Tibial artery (tissue), 4 donors: ENCODE measurements at regions not wholly inside any gene's neighbourhood (a gene's known extent, or its start where the extent isn't known, plus 50 kb on each side); places are given as distances from the start of the nearest gene placed in this dataset.
A peak's percentile ranks its signal among the peaks of the same experiment; 100 is the strongest.

Experiments
- DNase-seq, 2 donors: peaks; one replicate each; pipeline ENCODE4 v3.0.0-alpha.2; 2019
- H3K27ac ChIP-seq, 2 donors: fragments of 200-600 bp; sonication (generic) in 1 of 2; 1 replicate in 1 of 2; 2 replicates in 1 of 2; pipeline ENCODE4 v1.5.1; 2018 to 2019; ENCODE audit warnings: mild to moderate bottlenecking in 1 of 2
- H3K27me3 ChIP-seq, 2 donors: fragments of 200-600 bp; sonication (generic) in 1 of 2; one replicate each; pipeline versions ENCODE4 v1.5.1 to v1.6.0; 2016 to 2019
- H3K36me3 ChIP-seq, 3 donors: fragments of 200-600 bp; sonication (generic) in 2 of 3; one replicate each; pipeline ENCODE4 v1.5.1; 2016 to 2019; ENCODE audit warnings: mild to moderate bottlenecking in 2 of 3
- H3K4me1 ChIP-seq, 4 donors: fragments of 200-600 bp; sonication (generic) in 2 of 4; 1 replicate in 3 of 4; 2 replicates in 1 of 4; pipeline ENCODE4 v1.5.1; 2016 to 2019
- H3K4me3 ChIP-seq, 2 donors: fragments of 200-600 bp; sonication (generic) in 1 of 2; 1 replicate in 1 of 2; 2 replicates in 1 of 2; pipeline ENCODE4 v1.5.1; 2018 to 2019; ENCODE audit warnings: mild to moderate bottlenecking in 2 of 2
- H3K9me3 ChIP-seq, 3 donors: fragments of 200-600 bp; sonication (generic) in 1 of 3; one replicate each; pipeline ENCODE4 v1.5.1; 2016 to 2019
- intact Hi-C: fragments of 100-400 bp; cut with DNase I; formaldehyde crosslinking; loops from one replicate; pipeline ENCODE4 v1.15.0; 2023; ENCODE audit warnings: low total_unique reads
- TF ChIP-seq, protein P1 (sequence below), 2 experiments: fragments of 200-600 bp in 1 of 2; fragments of 450-650 bp in 1 of 2; IDR thresholded peaks; one replicate each; pipeline ENCODE4 v1.5.1; 2017 to 2019; ENCODE audit warnings: antibody characterized with exemption in 2 of 2, mild to moderate bottlenecking in 1 of 2, moderate library complexity in 1 of 2

DNA sequence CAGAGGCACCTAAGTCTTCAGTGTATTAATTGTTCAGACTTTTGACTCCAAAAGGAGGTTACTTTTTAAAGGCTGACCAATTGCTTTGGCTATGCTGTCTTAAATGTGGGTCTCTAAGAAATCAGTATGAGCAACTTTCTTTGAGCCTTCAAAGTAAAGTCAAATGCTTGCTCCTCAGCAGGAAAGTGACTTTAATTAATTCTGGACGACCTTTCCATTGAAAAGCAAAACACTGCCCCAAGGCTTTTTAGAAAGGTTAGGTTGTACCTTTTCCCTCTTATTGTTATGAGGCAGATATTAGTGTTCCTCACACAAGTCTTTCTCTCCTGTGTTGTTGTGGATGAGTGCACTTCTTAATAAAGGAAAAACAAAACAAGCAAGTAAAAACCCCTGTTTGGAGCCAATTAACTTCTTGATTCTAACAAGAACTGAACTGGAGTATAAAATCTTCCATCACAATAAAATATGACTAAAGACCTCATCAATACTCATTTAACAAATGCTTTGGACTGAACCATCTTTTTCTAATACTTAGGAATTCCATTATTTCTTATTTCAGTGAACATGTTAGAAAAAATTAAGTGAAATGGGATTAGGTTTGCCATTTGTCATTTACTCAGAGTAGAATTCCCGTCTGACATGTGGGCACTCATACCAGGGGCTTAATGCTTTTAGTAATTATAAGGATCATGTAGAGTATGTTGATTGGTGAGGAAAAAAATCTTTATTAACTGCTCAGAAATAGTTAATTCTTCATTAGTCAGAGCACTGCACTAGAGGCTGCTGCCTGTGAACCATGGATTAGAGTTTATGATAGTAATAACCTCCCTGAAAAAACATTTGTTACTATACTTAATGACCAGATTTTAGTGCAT lies 159.1 kb upstream of the ZNF608 start:
- Histone ChIP-seq H3K4me3 (no peak overlapping the region), H3K4me1 (peaks cover 0 to 63% (median 33%) of the 10 kb centered on the region in 4 donors), H3K27me3 (no peaks in the 10 kb centered on the region), H3K9me3 (no peaks in the 10 kb centered on the region), H3K27ac (no peak overlapping the region), H3K36me3 (no peaks in the 10 kb centered on the region)
- DNase-seq, result no peak
- TF ChIP-seq, protein P1, sequence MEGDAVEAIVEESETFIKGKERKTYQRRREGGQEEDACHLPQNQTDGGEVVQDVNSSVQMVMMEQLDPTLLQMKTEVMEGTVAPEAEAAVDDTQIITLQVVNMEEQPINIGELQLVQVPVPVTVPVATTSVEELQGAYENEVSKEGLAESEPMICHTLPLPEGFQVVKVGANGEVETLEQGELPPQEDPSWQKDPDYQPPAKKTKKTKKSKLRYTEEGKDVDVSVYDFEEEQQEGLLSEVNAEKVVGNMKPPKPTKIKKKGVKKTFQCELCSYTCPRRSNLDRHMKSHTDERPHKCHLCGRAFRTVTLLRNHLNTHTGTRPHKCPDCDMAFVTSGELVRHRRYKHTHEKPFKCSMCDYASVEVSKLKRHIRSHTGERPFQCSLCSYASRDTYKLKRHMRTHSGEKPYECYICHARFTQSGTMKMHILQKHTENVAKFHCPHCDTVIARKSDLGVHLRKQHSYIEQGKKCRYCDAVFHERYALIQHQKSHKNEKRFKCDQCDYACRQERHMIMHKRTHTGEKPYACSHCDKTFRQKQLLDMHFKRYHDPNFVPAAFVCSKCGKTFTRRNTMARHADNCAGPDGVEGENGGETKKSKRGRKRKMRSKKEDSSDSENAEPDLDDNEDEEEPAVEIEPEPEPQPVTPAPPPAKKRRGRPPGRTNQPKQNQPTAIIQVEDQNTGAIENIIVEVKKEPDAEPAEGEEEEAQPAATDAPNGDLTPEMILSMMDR (IDR thresholded peaks at IDR 0.05), result no peak
- intact Hi-C loops, result no loop called here

DNA sequence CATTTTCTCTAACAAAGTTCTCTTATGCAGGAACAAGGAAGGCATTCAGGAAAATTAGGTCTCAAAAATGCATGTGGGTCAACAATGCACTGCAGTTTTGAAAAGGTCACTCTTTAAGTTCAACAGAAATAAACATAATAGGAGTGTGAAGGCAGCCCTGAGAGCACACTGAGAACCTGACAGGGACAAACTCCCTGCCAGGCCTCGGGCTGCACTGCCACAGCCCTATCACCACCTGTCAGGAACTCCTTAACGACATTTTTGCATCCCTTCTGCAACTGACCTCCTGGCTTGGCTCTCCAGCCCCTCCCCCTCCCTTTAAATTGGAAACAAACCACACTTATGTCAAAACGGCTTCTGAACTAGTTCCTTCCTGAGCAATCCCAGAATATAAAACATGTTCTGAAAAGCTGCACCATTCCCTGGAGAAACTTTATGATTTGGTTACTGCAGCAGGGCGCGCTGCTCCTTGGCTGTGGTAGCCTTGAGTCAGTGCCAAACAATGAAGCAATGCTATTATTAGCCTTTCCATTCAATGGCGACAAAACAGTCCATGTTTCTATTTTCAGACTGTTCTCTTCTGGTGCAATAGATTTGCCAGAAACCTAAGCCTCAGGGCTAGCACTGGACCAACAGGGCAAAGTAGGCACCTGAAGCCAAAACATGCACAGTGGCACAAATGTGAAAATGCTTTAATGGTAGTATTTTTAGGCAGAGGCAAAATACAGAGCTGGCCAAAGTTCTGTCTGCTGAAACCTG lies 160.1 kb upstream of the ZNF608 start:
- Histone ChIP-seq H3K4me3 (no peak overlapping the region), H3K27me3 (no peaks in the 10 kb centered on the region), H3K36me3 (no peaks in the 10 kb centered on the region), H3K27ac (peak overlapping the region; percentile 67 to 75), H3K9me3 (no peaks in the 10 kb centered on the region), H3K4me1 (peaks cover 0 to 60% (median 38%) of the 10 kb centered on the region in 4 donors)
- TF ChIP-seq, protein P1 (IDR thresholded peaks at IDR 0.05), result peak in 1 of 2 experiments; percentile 17
- DNase-seq, result peak; percentile 76 to 87
- intact Hi-C loops, result no loop called here

GRCh38 chr5:124907098-124907644 lies 160.7 kb upstream of the ZNF608 start:
- peak overlapping the region; percentile 67 to 75 for H3K27ac ChIP-seq
- no peak overlapping the region for H3K4me3 ChIP-seq

GRCh38 chr5:124908581-124909451 lies 162.4 kb upstream of the ZNF608 start:
- DNase-seq, result no peak
- H3K4me3 ChIP-seq, result no peak overlapping the region
- H3K27me3 ChIP-seq, result no peaks in the 10 kb centered on the region
- TF ChIP-seq, protein P1 (IDR thresholded peaks at IDR 0.05), result no peak
- no peak overlapping the region for H3K27ac ChIP-seq
- intact Hi-C loops, result no loop called here
- H3K36me3 ChIP-seq, result no peaks in the 10 kb centered on the region
- H3K4me1 ChIP-seq, result peaks cover 0 to 53% (median 36%) of the 10 kb centered on the region in 4 donors
- no peaks in the 10 kb centered on the region for H3K9me3 ChIP-seq

More at GRCh38 chr5:124907098-124907644, 160.7 kb upstream of the ZNF608 start:
- Histone ChIP-seq H3K36me3 (no peaks in the 10 kb centered on the region), H3K27me3 (no peaks in the 10 kb centered on the region), H3K4me1 (peaks cover 0 to 54% (median 37%) of the 10 kb centered on the region in 4 donors), H3K9me3 (no peaks in the 10 kb centered on the region)
- intact Hi-C loops, result no loop called here
- TF ChIP-seq, protein P1 (IDR thresholded peaks at IDR 0.05), result no peak
- peak; percentile 47 to 77 for DNase-seq

DNA sequence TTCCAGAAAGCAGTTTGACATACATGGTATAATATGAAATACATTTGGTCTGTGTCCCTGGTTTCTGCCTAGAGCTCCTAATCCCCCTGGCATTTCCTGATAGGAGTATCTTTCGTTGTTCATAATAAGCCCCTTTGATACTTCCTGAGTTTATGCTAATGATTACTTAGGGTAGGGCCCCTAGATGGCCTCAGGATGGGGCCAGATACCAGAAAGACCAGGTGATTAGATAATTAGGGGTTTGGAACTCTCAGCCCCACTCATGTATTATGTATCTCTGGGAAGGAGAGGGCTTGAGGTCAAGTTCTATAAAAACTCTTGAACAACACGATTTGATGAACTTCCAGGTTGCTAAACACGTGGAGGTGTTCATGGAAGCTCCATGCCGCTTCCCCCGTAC lies 163.3 kb upstream of the ZNF608 start:
- peaks cover 0 to 53% (median 36%) of the 10 kb centered on the region in 4 donors for H3K4me1 ChIP-seq
- H3K9me3 ChIP-seq, result no peaks in the 10 kb centered on the region
- no peaks in the 10 kb centered on the region for H3K27me3 ChIP-seq
- no peaks in the 10 kb centered on the region for H3K36me3 ChIP-seq
- intact Hi-C loops, result no loop called here
- H3K4me3 ChIP-seq, result no peak overlapping the region
- DNase-seq, result no peak
- H3K27ac ChIP-seq, result no peak overlapping the region
- TF ChIP-seq, protein P1 (IDR thresholded peaks at IDR 0.05), result no peak
